GM12874 (cell line): ENCODE measurements at regions not wholly inside any gene's neighbourhood (a gene's known extent, or its start where the extent isn't known, plus 50 kb on each side); places are given as distances from the start of the nearest gene placed in this dataset.

Experiments
- TF ChIP-seq, protein P1 (sequence below): IDR thresholded peaks from 2 replicates; pipeline ENCODE4 v1.5.1; 2011; ENCODE audit warnings: low read depth, mild to moderate bottlenecking, control low read depth, low read length, moderate library complexity; ENCODE audit not compliant: insufficient read depth

DNA sequence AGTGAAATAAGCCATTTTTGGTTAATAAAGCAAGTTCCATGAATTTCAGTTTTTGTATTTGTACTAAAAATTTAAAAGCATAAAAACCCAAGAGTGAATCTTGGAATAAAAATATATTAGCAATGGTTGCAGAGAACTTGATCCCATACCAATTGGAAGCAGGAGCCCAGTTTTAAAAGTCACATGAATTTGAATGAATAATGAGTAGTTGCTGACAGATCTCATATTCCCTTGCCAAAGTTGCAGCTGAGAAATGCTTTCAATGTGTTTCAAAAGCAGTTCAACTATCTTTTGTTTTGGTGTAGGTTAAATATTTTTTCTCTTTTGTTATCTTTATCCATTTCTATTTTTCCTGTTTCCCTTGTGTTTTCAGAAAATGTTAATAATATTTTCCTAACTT is 818.6 kb downstream of the CDH18 start:
- TF ChIP-seq, protein P1, sequence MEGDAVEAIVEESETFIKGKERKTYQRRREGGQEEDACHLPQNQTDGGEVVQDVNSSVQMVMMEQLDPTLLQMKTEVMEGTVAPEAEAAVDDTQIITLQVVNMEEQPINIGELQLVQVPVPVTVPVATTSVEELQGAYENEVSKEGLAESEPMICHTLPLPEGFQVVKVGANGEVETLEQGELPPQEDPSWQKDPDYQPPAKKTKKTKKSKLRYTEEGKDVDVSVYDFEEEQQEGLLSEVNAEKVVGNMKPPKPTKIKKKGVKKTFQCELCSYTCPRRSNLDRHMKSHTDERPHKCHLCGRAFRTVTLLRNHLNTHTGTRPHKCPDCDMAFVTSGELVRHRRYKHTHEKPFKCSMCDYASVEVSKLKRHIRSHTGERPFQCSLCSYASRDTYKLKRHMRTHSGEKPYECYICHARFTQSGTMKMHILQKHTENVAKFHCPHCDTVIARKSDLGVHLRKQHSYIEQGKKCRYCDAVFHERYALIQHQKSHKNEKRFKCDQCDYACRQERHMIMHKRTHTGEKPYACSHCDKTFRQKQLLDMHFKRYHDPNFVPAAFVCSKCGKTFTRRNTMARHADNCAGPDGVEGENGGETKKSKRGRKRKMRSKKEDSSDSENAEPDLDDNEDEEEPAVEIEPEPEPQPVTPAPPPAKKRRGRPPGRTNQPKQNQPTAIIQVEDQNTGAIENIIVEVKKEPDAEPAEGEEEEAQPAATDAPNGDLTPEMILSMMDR: no peak

GRCh38 chr5:19172926-19173470 is 815.0 kb downstream of the CDH18 start:
- TF ChIP-seq, protein P1: no peak

- TF ChIP-seq, protein P1: no peak
Measured at GRCh38 chr5:19175776-19176570, 812.0 kb downstream of the CDH18 start.

DNA sequence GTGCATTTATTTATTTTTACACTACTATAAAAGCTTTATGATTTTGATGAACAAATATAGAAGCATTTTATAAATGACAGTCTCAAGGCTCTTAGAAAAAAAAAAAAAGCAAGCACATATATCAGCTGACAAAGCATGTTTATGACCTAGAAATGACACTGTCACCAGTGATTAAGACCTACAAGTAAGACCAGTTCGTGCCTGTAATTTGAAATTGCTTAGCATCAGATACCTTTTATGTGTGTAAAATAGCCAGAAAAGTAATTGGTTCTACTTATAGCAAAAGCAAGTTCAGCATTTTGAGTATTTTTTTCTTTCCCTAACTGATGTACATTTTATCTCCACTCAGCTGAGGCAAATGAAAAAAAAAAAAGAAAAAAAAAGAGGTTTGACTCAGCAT is 808.4 kb downstream of the CDH18 start:
- TF ChIP-seq, protein P1: no peak

- TF ChIP-seq, protein P1: no peak
Measured at GRCh38 chr5:19189176-19189575, 798.8 kb downstream of the CDH18 start.

DNA sequence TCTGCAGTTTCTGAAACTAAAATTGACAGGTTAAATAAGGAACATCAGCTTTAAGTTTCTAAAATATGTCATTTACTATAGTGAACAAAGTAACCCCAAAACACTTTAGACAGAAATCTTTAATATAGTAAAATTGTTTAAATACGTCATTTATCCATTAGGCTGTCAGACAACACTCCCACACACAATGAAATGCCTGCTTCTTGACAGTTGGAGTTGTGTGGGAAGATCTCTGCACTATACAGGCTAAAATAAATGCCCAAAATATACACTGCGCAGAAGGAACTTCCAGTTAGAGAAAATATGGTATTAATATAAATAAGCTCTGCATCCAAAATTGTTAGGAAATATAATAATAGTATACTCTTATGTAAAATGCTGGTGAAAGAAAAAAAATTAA is 794.4 kb downstream of the CDH18 start:
- TF ChIP-seq, protein P1: no peak

GRCh38 chr5:19196631-19197030 is 791.4 kb downstream of the CDH18 start:
- TF ChIP-seq, protein P1: no peak
